Cardiac muscle cell (in vitro differentiated cells and primary cell): ENCODE measurements at regions not wholly inside any gene's neighbourhood (a gene's known extent, or its start where the extent isn't known, plus 50 kb on each side); places are given as distances from the start of the nearest gene placed in this dataset.

ENCODE experiments used
- DNase-seq, 2 donors: peaks; one replicate each; pipeline versions ENCODE4 v3.0.0 to v3.0.0-alpha.2; 2010 to 2017; ENCODE audit warnings: low read depth in 1 of 2, low spot score in 1 of 2
- H3K27ac ChIP-seq: fragments of 200-600 bp; sonication (generic); 2 replicates; pipeline ENCODE4 v1.5.1; 2016
- H3K27me3 ChIP-seq: fragments of 200-600 bp; sonication (generic); 2 replicates; pipeline ENCODE4 v1.6.0; 2016; ENCODE audit warnings: control low read depth
- H3K36me3 ChIP-seq: fragments of 200-600 bp; sonication (generic); 2 replicates; pipeline ENCODE4 v1.5.1; 2016; ENCODE audit warnings: control low read depth
- H3K4me1 ChIP-seq: fragments of 200-600 bp; sonication (generic); 2 replicates; pipeline ENCODE4 v1.8.1; 2017; ENCODE audit warnings: low read depth, mild to moderate bottlenecking, mixed run types
- H3K4me3 ChIP-seq: fragments of 200-600 bp; sonication (generic); 2 replicates; pipeline ENCODE4 v1.5.1; 2016; ENCODE audit warnings: mild to moderate bottlenecking
- H3K9me3 ChIP-seq: fragments of 200-600 bp; sonication (generic); 2 replicates; pipeline ENCODE4 v1.5.1; 2017; ENCODE audit warnings: low read depth, mild to moderate bottlenecking, control low read depth
- TF ChIP-seq, protein P1 (sequence below): IDR thresholded peaks from 2 replicates; pipeline ENCODE4 v1.5.1; 2012; ENCODE audit warnings: low read depth, mild to moderate bottlenecking, low read length

DNA sequence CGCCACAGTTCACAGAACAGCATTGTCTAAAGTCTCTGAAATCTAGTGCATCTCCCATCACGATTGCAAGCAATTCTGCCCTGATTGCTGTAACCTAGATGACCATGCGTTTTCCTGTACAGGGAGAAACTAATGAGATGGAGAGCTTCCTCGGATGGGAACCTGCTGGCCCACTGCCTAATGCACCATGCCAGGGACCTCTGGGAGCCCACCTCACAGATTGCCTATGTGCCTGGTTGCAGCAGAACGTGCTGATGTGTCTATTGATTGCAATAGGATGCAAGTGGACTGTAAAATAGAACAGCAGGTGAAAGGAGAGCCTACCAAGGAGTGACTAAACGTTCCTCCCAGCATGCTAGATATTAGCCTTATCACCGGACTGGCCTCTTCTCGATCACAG, 141.0 kb upstream of the RAB12 start:
- Histone ChIP-seq H3K27ac (no peak overlapping the region), H3K27me3 (no peaks in the 10 kb centered on the region), H3K9me3 (no peaks in the 10 kb centered on the region), H3K4me3 (no peak overlapping the region), H3K4me1 (no peaks in the 10 kb centered on the region), H3K36me3 (no peaks in the 10 kb centered on the region)
- no peak for DNase-seq
- TF ChIP-seq, protein P1, sequence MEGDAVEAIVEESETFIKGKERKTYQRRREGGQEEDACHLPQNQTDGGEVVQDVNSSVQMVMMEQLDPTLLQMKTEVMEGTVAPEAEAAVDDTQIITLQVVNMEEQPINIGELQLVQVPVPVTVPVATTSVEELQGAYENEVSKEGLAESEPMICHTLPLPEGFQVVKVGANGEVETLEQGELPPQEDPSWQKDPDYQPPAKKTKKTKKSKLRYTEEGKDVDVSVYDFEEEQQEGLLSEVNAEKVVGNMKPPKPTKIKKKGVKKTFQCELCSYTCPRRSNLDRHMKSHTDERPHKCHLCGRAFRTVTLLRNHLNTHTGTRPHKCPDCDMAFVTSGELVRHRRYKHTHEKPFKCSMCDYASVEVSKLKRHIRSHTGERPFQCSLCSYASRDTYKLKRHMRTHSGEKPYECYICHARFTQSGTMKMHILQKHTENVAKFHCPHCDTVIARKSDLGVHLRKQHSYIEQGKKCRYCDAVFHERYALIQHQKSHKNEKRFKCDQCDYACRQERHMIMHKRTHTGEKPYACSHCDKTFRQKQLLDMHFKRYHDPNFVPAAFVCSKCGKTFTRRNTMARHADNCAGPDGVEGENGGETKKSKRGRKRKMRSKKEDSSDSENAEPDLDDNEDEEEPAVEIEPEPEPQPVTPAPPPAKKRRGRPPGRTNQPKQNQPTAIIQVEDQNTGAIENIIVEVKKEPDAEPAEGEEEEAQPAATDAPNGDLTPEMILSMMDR = no peak

DNA sequence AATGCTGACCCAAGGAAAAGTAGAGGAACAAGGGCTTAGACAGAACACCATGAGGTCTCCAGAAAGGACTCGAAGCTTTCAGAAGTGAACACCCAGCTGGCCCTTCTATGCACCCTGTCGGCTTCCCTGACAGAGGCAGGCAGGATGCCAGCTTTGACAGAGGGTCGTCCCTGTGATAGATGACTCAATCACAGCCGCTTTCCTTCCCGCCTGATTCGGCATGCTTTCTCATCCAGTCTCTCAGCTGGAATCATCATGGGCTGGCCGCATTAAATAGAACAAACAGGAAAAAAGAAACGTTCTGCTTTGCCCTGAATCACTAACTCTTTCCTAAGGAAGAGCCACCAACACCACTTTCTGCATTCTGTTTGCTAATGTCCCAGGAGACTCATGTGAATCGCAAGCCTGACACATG, 140.3 kb upstream of the RAB12 start:
- DNase-seq = peak in 1 of 2 donors; percentile 41
- H3K4me3 ChIP-seq = no peak overlapping the region
- no peaks in the 10 kb centered on the region for H3K9me3 ChIP-seq
- TF ChIP-seq, protein P1 = no peak
- no peak overlapping the region for H3K27ac ChIP-seq
- H3K4me1 ChIP-seq = no peaks in the 10 kb centered on the region
- no peaks in the 10 kb centered on the region for H3K27me3 ChIP-seq
- H3K36me3 ChIP-seq = no peaks in the 10 kb centered on the region

DNA sequence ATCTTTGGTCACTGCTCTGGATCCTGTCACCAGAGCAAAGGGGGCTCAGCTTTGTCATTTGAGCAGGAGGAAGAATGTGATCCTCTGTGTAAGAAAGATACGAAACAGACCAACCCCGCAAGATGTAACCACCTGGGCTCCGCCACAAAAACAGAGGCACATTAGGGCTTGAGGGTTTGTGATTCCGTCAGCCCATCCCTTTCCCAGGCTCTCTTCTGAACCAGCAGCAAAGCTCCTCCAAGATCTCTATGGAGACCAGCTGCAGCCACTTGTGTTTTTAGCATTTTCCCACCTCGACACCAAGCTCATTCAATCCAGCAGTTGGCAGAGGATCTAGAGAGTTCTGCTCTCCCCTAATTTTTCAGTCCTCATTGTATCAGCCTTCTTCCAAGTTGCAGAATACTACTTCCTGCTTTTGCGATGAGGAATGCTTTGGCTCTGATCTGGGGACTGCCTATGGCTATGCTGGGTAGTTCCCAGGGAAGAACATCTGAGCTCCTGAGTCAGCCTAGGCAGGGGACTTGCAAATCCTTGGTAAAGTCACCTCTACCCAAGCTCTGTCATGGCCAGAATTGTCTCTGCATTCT, 139.6 kb upstream of the RAB12 start:
- no peak overlapping the region for H3K27ac ChIP-seq
- H3K4me1 ChIP-seq = no peaks in the 10 kb centered on the region
- H3K36me3 ChIP-seq = no peaks in the 10 kb centered on the region
- H3K27me3 ChIP-seq = no peaks in the 10 kb centered on the region
- peak in 1 of 2 donors; percentile 60 for DNase-seq
- no peak overlapping the region for H3K4me3 ChIP-seq
- TF ChIP-seq, protein P1 = no peak
- no peaks in the 10 kb centered on the region for H3K9me3 ChIP-seq

DNA sequence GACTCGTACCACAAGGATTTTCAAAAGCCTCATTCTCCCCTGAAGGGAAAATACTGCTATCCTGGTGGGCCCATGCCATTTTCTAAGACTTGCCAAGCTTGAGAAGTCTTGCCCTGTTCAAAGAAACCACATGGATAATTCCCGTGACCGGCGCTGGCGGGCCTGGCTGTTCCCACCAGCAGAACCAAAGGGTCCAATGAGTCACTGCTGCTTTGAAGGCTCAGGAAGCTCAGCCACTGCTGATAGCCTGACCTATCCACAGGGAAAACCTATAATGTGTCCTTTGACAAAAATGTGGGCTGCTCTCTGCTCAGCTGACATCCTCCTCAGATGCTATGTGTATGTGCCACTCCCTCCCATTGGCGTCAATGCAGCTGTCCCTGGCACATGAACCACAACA, 137.9 kb upstream of the RAB12 start:
- H3K4me1 ChIP-seq = no peaks in the 10 kb centered on the region
- no peak overlapping the region for H3K27ac ChIP-seq
- no peaks in the 10 kb centered on the region for H3K36me3 ChIP-seq
- TF ChIP-seq, protein P1 = no peak
- H3K9me3 ChIP-seq = no peaks in the 10 kb centered on the region
- H3K27me3 ChIP-seq = no peaks in the 10 kb centered on the region
- DNase-seq = no peak
- no peak overlapping the region for H3K4me3 ChIP-seq

DNA sequence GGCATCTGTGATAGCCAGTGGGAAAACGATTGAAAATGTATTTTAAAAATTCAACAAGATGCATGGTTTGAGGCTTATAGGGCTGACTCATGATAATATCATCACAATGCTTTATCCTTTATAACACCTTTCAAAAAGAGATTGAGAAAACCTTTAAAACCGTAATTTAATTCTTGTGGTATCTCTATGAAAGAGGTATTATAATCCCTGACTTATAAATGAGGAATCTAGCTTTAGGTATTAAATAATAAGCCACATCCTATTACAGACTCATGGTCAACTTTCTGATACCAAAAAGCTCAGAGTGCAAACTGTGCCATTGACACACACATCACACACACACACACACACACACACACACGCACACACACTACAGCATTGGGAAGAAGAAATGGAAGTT, 134.6 kb upstream of the RAB12 start:
- Histone ChIP-seq H3K4me3 (no peak overlapping the region), H3K4me1 (no peaks in the 10 kb centered on the region), H3K9me3 (no peaks in the 10 kb centered on the region), H3K36me3 (no peaks in the 10 kb centered on the region), H3K27ac (no peak overlapping the region), H3K27me3 (no peaks in the 10 kb centered on the region)
- no peak for DNase-seq
- TF ChIP-seq, protein P1 = no peak
